Parathyroid adenoma (tissue), 2 donors: ENCODE measurements at regions not wholly inside any gene's neighbourhood (a gene's known extent, or its start where the extent isn't known, plus 50 kb on each side); places are given as distances from the start of the nearest gene placed in this dataset.

ENCODE experiments used
- H2AFZ ChIP-seq: fragments of 300-600 bp; sonication (generic); one replicate; pipeline ENCODE4 v1.7.0; 2017; ENCODE audit warnings: antibody characterized with exemption, mild to moderate bottlenecking
- H3K27ac ChIP-seq: fragments of 300-600 bp; sonication (generic); one replicate; pipeline ENCODE4 v1.7.0; 2017
- H3K27me3 ChIP-seq: fragments of 300-600 bp; sonication (generic); one replicate; pipeline ENCODE4 v1.7.0; 2017; ENCODE audit warnings: low read length; ENCODE audit not compliant: control insufficient read depth, insufficient read depth
- H3K36me3 ChIP-seq: fragments of 300-600 bp; sonication (generic); one replicate; pipeline ENCODE4 v1.7.0; 2017; ENCODE audit warnings: low read length; ENCODE audit not compliant: control insufficient read depth, insufficient read depth
- H3K4me1 ChIP-seq: fragments of 300-600 bp; sonication (generic); one replicate; pipeline ENCODE4 v1.7.0; 2017; ENCODE audit warnings: control low read depth
- H3K4me2 ChIP-seq: fragments of 300-600 bp; sonication (generic); one replicate; pipeline ENCODE4 v1.7.0; 2017; ENCODE audit warnings: low read length
- H3K4me3 ChIP-seq: fragments of 300-600 bp; sonication (generic); one replicate; pipeline ENCODE4 v1.7.0; 2017; ENCODE audit warnings: low read depth, low read length
- H3K79me2 ChIP-seq: fragments of 300-600 bp; sonication (generic); one replicate; pipeline ENCODE4 v1.7.0; 2017; ENCODE audit warnings: control low read depth
- H3K9ac ChIP-seq: fragments of 300-600 bp; sonication (generic); one replicate; pipeline ENCODE4 v1.7.0; 2017; ENCODE audit warnings: mild to moderate bottlenecking
- H3K9me3 ChIP-seq: fragments of 300-600 bp; sonication (generic); one replicate; pipeline ENCODE4 v1.7.0; 2017; ENCODE audit warnings: low read length; ENCODE audit not compliant: control insufficient read depth
- TF ChIP-seq, protein P1 (sequence below): fragments of 300-600 bp; sonication (generic); IDR thresholded peaks from one replicate; pipeline ENCODE4 v1.7.0; 2017; ENCODE audit warnings: antibody characterized with exemption, mild to moderate bottlenecking
- donor health status: primary hyperparathyroidism.

DNA sequence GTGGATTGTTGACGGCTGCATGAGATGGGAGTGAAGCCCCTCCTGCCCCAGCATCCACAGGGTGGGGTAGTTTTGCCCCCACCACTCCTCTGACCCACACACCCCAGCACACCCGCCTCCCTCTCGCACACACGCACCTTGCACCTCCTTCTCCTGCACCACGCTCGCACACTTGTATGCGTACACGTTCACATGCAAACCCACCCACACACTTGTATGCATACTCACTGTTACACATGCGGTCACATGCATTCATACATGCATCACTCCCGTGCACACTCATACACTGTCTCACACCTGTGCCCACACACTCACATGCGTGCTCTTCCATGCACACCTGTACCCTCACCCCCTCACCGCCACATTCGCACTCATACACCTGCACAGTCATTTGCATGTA, 70.5 kb upstream of the CIBAR2 start:
- no peak overlapping the region for H2AFZ ChIP-seq
- peaks cover 15% of the 10 kb centered on the region for H3K4me1 ChIP-seq
- no peaks in the 10 kb centered on the region for H3K9me3 ChIP-seq
- peaks cover 56% of the 10 kb centered on the region for H3K79me2 ChIP-seq
- no peaks in the 10 kb centered on the region for H3K36me3 ChIP-seq
- no peak overlapping the region for H3K27ac ChIP-seq
- H3K27me3 ChIP-seq = no peaks in the 10 kb centered on the region
- no peak overlapping the region for H3K9ac ChIP-seq
- TF ChIP-seq, protein P1, sequence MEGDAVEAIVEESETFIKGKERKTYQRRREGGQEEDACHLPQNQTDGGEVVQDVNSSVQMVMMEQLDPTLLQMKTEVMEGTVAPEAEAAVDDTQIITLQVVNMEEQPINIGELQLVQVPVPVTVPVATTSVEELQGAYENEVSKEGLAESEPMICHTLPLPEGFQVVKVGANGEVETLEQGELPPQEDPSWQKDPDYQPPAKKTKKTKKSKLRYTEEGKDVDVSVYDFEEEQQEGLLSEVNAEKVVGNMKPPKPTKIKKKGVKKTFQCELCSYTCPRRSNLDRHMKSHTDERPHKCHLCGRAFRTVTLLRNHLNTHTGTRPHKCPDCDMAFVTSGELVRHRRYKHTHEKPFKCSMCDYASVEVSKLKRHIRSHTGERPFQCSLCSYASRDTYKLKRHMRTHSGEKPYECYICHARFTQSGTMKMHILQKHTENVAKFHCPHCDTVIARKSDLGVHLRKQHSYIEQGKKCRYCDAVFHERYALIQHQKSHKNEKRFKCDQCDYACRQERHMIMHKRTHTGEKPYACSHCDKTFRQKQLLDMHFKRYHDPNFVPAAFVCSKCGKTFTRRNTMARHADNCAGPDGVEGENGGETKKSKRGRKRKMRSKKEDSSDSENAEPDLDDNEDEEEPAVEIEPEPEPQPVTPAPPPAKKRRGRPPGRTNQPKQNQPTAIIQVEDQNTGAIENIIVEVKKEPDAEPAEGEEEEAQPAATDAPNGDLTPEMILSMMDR = no peak
- no peak overlapping the region for H3K4me3 ChIP-seq
- no peak overlapping the region for H3K4me2 ChIP-seq

DNA sequence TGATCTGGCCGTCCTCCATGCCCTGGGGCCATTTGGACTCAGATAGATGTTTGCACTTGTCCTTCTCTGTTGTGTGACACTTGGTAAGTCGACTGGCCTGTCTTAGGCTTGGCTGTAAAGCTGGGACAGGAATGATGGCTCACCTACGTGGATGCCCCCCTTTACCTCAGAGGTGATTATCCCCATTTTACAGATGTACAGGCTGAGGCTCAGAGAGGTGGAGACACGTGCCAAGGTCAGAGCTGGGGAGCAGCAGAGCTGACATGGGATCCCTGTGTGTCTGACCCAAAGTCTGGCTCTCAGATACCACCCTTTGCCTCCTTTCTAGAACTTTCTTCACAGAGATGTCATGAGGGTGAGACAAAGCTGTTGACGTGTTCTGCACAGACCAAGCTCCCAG, 71.3 kb upstream of the CIBAR2 start:
- no peak overlapping the region for H3K9ac ChIP-seq
- no peaks in the 10 kb centered on the region for H3K27me3 ChIP-seq
- H2AFZ ChIP-seq = no peak overlapping the region
- peaks cover 49% of the 10 kb centered on the region for H3K79me2 ChIP-seq
- H3K4me3 ChIP-seq = no peak overlapping the region
- no peak overlapping the region for H3K4me2 ChIP-seq
- TF ChIP-seq, protein P1 = no peak
- no peaks in the 10 kb centered on the region for H3K36me3 ChIP-seq
- no peak overlapping the region for H3K27ac ChIP-seq
- no peaks in the 10 kb centered on the region for H3K9me3 ChIP-seq
- H3K4me1 ChIP-seq = peaks cover 21% of the 10 kb centered on the region

DNA sequence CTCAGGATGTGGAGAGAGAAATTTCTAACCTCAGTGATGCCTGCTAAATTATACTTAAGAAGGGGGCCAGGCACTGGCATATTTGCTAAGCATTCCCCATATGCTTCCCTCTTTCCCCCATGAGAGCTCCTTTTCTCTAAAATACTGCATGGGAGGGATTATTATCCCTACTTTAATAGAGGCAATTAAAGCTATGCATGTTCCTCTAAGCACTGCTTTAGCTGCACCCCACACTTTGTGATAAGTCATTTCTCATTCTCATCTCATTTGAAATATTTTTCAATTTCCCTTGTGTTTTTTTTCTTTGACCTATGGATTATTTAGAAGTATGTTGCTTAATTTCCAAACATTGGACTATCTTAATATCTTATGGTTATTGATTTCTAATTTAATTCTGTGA, 72.1 kb upstream of the CIBAR2 start:
- TF ChIP-seq, protein P1 = no peak
- no peak overlapping the region for H3K9ac ChIP-seq
- peaks cover 44% of the 10 kb centered on the region for H3K79me2 ChIP-seq
- H3K27me3 ChIP-seq = no peaks in the 10 kb centered on the region
- no peak overlapping the region for H3K4me3 ChIP-seq
- H3K9me3 ChIP-seq = no peaks in the 10 kb centered on the region
- no peak overlapping the region for H3K4me2 ChIP-seq
- H3K27ac ChIP-seq = no peak overlapping the region
- no peaks in the 10 kb centered on the region for H3K36me3 ChIP-seq
- no peak overlapping the region for H2AFZ ChIP-seq
- peaks cover 29% of the 10 kb centered on the region for H3K4me1 ChIP-seq

DNA sequence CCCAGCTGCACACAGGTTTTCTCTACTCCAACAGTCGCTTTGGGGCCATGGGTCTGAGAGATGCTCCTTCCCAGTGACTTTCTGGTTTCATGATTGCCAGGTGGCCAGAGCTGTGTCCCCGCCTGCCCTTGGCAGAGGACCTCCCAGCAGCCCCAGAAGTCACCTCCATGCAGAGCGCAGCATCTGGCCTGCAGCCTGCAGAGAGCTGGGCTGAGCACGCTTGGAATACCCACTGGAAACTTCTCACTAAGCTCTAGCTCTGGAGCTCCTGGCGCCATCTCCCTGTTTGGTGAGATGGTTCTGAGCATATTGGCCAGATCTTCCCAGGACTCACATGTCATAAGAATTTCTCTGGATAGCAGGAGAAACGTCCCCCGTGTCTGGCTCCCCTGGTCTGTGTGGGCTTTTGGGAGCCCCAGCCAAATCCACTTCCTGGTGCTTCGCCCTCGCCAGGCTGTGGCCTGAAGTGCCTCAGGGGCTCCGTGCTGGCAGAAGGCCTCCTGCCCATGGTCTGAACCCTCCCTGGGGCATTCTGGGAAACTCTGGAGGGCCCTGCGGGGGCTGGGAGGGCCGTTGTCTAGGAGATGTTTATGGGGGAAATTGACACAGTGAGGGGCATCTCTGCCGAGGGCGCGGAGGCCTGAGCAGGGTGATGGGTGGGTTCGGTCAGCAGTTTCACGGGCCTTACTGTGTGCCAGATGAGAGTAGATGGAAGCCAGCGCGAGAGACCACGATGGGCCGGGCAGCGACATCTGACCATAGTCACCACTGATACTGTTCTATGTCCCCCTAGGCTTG, 73.2 kb upstream of the CIBAR2 start:
- Histone ChIP-seq H3K9me3 (no peaks in the 10 kb centered on the region), H3K9ac (no peak overlapping the region), H3K4me2 (no peak overlapping the region), H3K27ac (no peak overlapping the region), H3K4me3 (no peak overlapping the region), H2AFZ (no peak overlapping the region), H3K79me2 (peaks cover 37% of the 10 kb centered on the region), H3K4me1 (peaks cover 30% of the 10 kb centered on the region), H3K27me3 (no peaks in the 10 kb centered on the region), H3K36me3 (no peaks in the 10 kb centered on the region)
- TF ChIP-seq, protein P1 = no peak

DNA sequence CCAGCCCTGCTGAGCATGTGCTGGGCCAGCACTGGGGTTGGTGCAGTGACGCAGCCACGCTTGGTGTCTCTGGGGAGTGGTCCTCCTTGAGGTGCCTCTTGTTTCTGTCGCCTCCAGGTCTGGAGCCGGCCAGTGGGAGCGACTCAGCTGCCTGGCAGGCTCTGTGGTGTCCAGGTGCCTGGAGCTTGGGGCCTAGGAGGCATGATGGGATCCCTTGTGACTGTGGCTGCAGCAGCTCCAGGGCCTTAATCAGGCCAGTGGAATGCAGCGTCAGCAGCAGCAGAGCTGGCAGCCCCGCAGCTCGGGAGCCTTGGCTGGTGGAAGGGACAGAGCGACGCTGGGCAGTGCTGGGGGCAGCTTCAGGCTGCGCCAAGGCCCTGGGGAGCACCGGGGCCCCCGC, 74.7 kb upstream of the CIBAR2 start:
- Histone ChIP-seq H3K4me3 (no peak overlapping the region), H3K36me3 (no peaks in the 10 kb centered on the region), H3K4me1 (peaks cover 30% of the 10 kb centered on the region), H3K9me3 (no peaks in the 10 kb centered on the region), H3K4me2 (peak overlapping the region; percentile 46), H3K9ac (no peak overlapping the region), H3K79me2 (peaks cover 40% of the 10 kb centered on the region), H2AFZ (peak overlapping the region; percentile 65), H3K27ac (peak overlapping the region; percentile 76), H3K27me3 (no peaks in the 10 kb centered on the region)
- TF ChIP-seq, protein P1 = no peak
